ENCODE measurements at regions not wholly inside any gene's neighbourhood (a gene's known extent, or its start where the extent isn't known, plus 50 kb on each side); places are given as distances from the start of the nearest gene placed in this dataset.

DNA sequence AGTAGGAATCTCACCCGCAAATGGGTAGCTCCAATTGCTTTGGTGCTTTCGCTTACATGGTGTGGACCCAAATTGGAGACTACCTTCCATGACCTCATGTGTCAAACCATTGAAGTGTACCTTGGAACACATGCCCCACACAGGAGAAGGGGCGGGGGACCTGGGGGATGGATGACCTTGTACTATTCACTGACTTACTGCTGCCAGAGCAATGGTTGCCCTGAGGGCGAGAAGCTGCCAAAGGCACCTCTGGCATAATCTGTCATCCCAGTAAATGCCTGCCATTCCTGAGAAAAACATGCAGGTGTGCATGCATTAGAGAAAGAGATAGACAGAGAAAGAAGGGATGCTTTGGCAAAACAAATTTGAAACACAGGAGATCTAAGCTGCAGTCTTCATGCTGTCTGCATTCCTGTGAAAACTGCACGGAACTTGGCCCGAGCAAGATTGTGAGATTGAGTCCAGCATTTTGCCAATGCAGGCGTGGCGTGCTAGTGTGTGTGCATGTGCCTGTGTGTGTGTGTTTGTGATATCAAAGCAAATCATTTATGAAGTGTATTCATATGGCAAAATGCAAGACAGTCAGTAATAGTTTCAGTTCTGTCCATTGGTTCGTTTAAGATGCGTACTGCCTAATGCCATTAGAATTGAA, 219.5 kb upstream of the MDFIC2 start:
- TF ChIP-seq CTCF (IDR thresholded peaks at IDR 0.05) (no peak), POLR2A (IDR thresholded peaks at IDR 0.05) (no peak)

Data from Peyer's patch (tissue), 4 donors.